H1 (cell line): ENCODE measurements at regions not wholly inside any gene's neighbourhood (a gene's known extent, or its start where the extent isn't known, plus 50 kb on each side); places are given as distances from the start of the nearest gene placed in this dataset.
A peak's percentile ranks its signal among the peaks of the same experiment; 100 is the strongest.

ENCODE experiments used
- CTCF ChIA-PET: fragments of 300-600 bp; sonication (Branson Sonifier 250); formaldehyde crosslinking; loops from one replicate; lab custom pipeline; 2021; ENCODE audit not compliant: partially characterized antibody; lab: Charles Lee
- POLR2A ChIA-PET: fragments of 300-600 bp; sonication (Branson Sonifier 250); formaldehyde crosslinking; loops from one replicate; lab custom pipeline; 2021; ENCODE audit warnings: inconsistent platforms; ENCODE audit not compliant: partially characterized antibody; lab: Charles Lee
- DNase-seq, 2 experiments: peaks; one replicate each; pipeline versions ENCODE4 v3.0.0 to v3.0.0-alpha.2; 2010 to 2022; ENCODE audit warnings: low spot score in 2 of 2, low read depth in 1 of 2, mixed read lengths in 1 of 2
- FAIRE-seq: peaks from 2 replicates; lab custom pipeline; 2011; peaks lifted over from hg19 to GRCh38; lab: Jason Lieb, UNC
- H2AFZ ChIP-seq: 2 replicates; pipeline ENCODE4 v1.8.1; 2012; ENCODE audit warnings: low read length, inconsistent platforms
- H2AK5ac ChIP-seq: 2 replicates; pipeline ENCODE4 v1.6.1; 2013; ENCODE audit warnings: low read depth, low read length
- H2BK120ac ChIP-seq: replicated peaks from 2 replicates; pipeline ENCODE3; 2013; ENCODE audit warnings: low read depth, low read length, inconsistent platforms
- H2BK12ac ChIP-seq: 2 replicates; pipeline ENCODE4 v1.6.1; 2013; ENCODE audit warnings: low read depth, low read length
- H2BK15ac ChIP-seq: 2 replicates; pipeline ENCODE4 v1.6.1; 2013; ENCODE audit warnings: low read length
- H2BK20ac ChIP-seq: 2 replicates; pipeline ENCODE4 v1.6.1; 2013; ENCODE audit warnings: low read length
- H2BK5ac ChIP-seq: 2 replicates; pipeline ENCODE4 v1.6.1; 2013; ENCODE audit warnings: low read depth, low read length
- H3K14ac ChIP-seq: 2 replicates; pipeline ENCODE4 v1.6.1; 2013; ENCODE audit warnings: inconsistent platforms; ENCODE audit not compliant: insufficient read length
- H3K18ac ChIP-seq: 2 replicates; pipeline ENCODE4 v1.6.1; 2013; ENCODE audit warnings: low read length; ENCODE audit errors: extremely low read depth
- H3K23ac ChIP-seq: 2 replicates; pipeline ENCODE4 v1.6.1; 2013; ENCODE audit warnings: inconsistent platforms; ENCODE audit not compliant: insufficient read length
- H3K23me2 ChIP-seq: 2 replicates; pipeline ENCODE4 v1.6.1; 2013; ENCODE audit warnings: low read depth, low read length
- H3K27ac ChIP-seq: 2 replicates; pipeline ENCODE4 v1.6.1; 2011; ENCODE audit warnings: low read depth, low read length, inconsistent platforms
- H3K27me3 ChIP-seq, 4 experiments: replicated peaks in 1 of 4; 1 replicate in 1 of 4; 2 replicates in 3 of 4; pipeline versions ENCODE4 v1.6.1 to v1.8.1; 2011 to 2013; ENCODE audit warnings: low read length in 3 of 4, mild to moderate bottlenecking in 3 of 4, inconsistent platforms in 2 of 4, mixed read lengths in 2 of 4, moderate library complexity in 1 of 4; ENCODE audit not compliant: control insufficient read depth in 3 of 4, insufficient read depth in 3 of 4; ENCODE audit errors: extremely low read depth in 1 of 4
- H3K36me3 ChIP-seq, 4 experiments: 2 replicates each; pipeline versions ENCODE4 v1.6.1 to v1.8.1; 2011 to 2013; ENCODE audit warnings: mild to moderate bottlenecking in 4 of 4, low read length in 3 of 4, moderate library complexity in 2 of 4, control low read depth in 1 of 4, inconsistent platforms in 1 of 4; ENCODE audit not compliant: insufficient read depth in 4 of 4, control insufficient read depth in 2 of 4
- H3K4ac ChIP-seq: replicated peaks from 2 replicates; pipeline ENCODE3; 2013; ENCODE audit warnings: low read length, low read depth, mixed read lengths, inconsistent platforms; ENCODE audit not compliant: insufficient read length
- H3K4me1 ChIP-seq, 4 experiments: replicated peaks in 1 of 4; 1 replicate in 1 of 4; 2 replicates in 3 of 4; pipeline versions ENCODE4 v1.6.1 to v1.8.1; 2011 to 2013; ENCODE audit warnings: low read length in 3 of 4, inconsistent platforms in 2 of 4, mixed read lengths in 1 of 4; ENCODE audit not compliant: insufficient read depth in 4 of 4, control insufficient read depth in 3 of 4
- H3K4me2 ChIP-seq, 2 experiments: 2 replicates each; pipeline versions ENCODE4 v1.6.1 to v1.8.1; 2011 to 2013; ENCODE audit warnings: low read depth in 2 of 2, low read length in 2 of 2, control low read depth in 1 of 2, inconsistent platforms in 1 of 2, mild to moderate bottlenecking in 1 of 2; ENCODE audit not compliant: insufficient read depth in 1 of 2
- H3K4me3 ChIP-seq, 4 experiments: fragments of 200-600, 300-600 bp in 1 of 4; sonication (generic), shearing (Covaris generic), sonication (Bioruptor Twin) in 1 of 4; 2 replicates each; pipeline versions ENCODE4 v1.5.1 to v1.8.1; 2011 to 2016; ENCODE audit warnings: low read length in 4 of 4, low read depth in 3 of 4, control low read depth in 2 of 4, inconsistent platforms in 2 of 4, mild to moderate bottlenecking in 2 of 4, mixed read lengths in 1 of 4, moderate library complexity in 1 of 4; ENCODE audit not compliant: insufficient read depth in 2 of 4; ENCODE audit errors: extremely low read depth in 1 of 4
- H3K56ac ChIP-seq: replicated peaks from 2 replicates; pipeline ENCODE3; 2013; ENCODE audit warnings: low read depth, mild to moderate bottlenecking, mixed read lengths, low read length, inconsistent platforms; ENCODE audit not compliant: insufficient read length
- H3K79me1 ChIP-seq: 2 replicates; pipeline ENCODE4 v1.6.1; 2013; ENCODE audit warnings: low read depth, low read length, control low read depth
- H3K79me2 ChIP-seq, 2 experiments: 2 replicates each; pipeline versions ENCODE4 v1.6.1 to v1.8.1; 2012 to 2013; ENCODE audit warnings: low read length in 2 of 2, mild to moderate bottlenecking in 2 of 2, inconsistent platforms in 1 of 2; ENCODE audit not compliant: insufficient read depth in 2 of 2, control insufficient read depth in 1 of 2
- H3K9ac ChIP-seq, 4 experiments: replicated peaks in 1 of 4; 1 replicate in 1 of 4; 2 replicates in 3 of 4; pipeline versions ENCODE4 v1.6.1 to v1.8.1; 2011 to 2013; ENCODE audit warnings: low read depth in 3 of 4, low read length in 3 of 4, control low read depth in 2 of 4, mild to moderate bottlenecking in 2 of 4, moderate library complexity in 2 of 4, inconsistent platforms in 1 of 4; ENCODE audit errors: extremely low read depth in 1 of 4
- H3K9me3 ChIP-seq, 2 experiments: 2 replicates each; pipeline versions ENCODE4 v1.6.1 to v1.8.1; 2012 to 2013; ENCODE audit warnings: mild to moderate bottlenecking in 2 of 2, moderate library complexity in 2 of 2, control low read depth in 1 of 2, inconsistent platforms in 1 of 2, low read depth in 1 of 2, low read length in 1 of 2, mixed read lengths in 1 of 2; ENCODE audit not compliant: insufficient read depth in 2 of 2
- H4K20me1 ChIP-seq, 2 experiments: replicated peaks in 1 of 2; 2 replicates each; pipeline versions ENCODE3 to v1.8.1; 2011 to 2013; ENCODE audit warnings: inconsistent platforms in 2 of 2, low read length in 2 of 2, mild to moderate bottlenecking in 1 of 2; ENCODE audit not compliant: insufficient read depth in 2 of 2, control insufficient read depth in 1 of 2
- H4K5ac ChIP-seq: 2 replicates; pipeline ENCODE4 v1.6.1; 2013; ENCODE audit warnings: low read length, low read depth, mixed read lengths, inconsistent platforms; ENCODE audit not compliant: insufficient read length
- H4K8ac ChIP-seq: 2 replicates; pipeline ENCODE4 v1.8.0; 2013; ENCODE audit warnings: mild to moderate bottlenecking, moderate library complexity, low read length, inconsistent platforms; ENCODE audit not compliant: insufficient read depth; ENCODE audit errors: extremely low read depth
- H4K91ac ChIP-seq: replicated peaks from 2 replicates; pipeline ENCODE3; 2013; ENCODE audit warnings: low read length, mixed read lengths, inconsistent platforms; ENCODE audit not compliant: insufficient read length
- CEBPB ChIP-seq: IDR thresholded peaks from 2 replicates; pipeline ENCODE4 v1.6.1; 2012; ENCODE audit warnings: low read depth, low read length
- ZNF274 ChIP-seq: IDR thresholded peaks from 2 replicates; pipeline ENCODE4 v1.7.0; 2012; ENCODE audit warnings: low read length, borderline replicate concordance; ENCODE audit errors: extremely low read depth
- WGBS, 2 experiments: shearing (Covaris generic) in 1 of 2; methylation state at CpG; one replicate each; pipeline versions ENCODE4 v1.1.6 to v1.1.7; 2013 to 2015; ENCODE audit warnings: low lambda C conversion rate in 2 of 2, mixed read lengths in 2 of 2, inconsistent platforms in 1 of 2, low coverage in 1 of 2, missing lambda C conversion rate in 1 of 2; ENCODE audit not compliant: insufficient replicate concordance in 2 of 2, insufficient coverage in 1 of 2, insufficient read length in 1 of 2; ENCODE audit errors: extremely low coverage in 1 of 2, missing lambda C conversion rate in 1 of 2; 5-methylcytosine and 5-hydroxymethylcytosine counted together

DNA sequence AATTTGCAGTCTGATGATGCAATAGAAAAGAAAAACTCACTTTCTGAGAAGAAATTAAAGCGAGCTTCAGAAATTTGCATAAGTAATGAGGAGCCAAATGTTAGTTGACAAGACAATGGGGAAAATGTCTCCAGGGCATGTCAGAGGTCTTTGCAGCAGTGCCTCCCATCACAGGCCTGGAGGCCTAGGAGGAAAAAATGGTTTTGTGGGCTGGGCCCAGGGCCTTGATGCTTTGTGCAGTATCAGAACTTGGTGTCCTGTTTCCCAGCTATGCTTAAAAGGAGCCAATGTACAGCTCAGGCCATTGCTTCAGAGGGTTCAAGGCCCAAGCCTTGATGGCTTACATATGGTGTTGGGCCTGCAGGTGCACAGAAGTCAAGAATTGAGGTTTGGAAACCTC is 298.4 kb downstream of the SMARCA2 start:
- Histone ChIP-seq H3K4me3 (no peak overlapping the region), H3K9me3 (peaks cover 22 to 36% of the 10 kb centered on the region in 2 experiments), H3K4ac (no peak overlapping the region), H3K4me1 (no peaks in the 10 kb centered on the region), H2BK15ac (no peak overlapping the region), H2BK5ac (no peak overlapping the region), H3K4me2 (no peak overlapping the region), H2AFZ (no peak overlapping the region), H3K23ac (no peak overlapping the region), H3K56ac (no peak overlapping the region), H3K9ac (no peak overlapping the region), H3K18ac (no peak overlapping the region), H2BK120ac (no peak overlapping the region), H2AK5ac (no peak overlapping the region), H2BK12ac (no peak overlapping the region), H4K5ac (no peak overlapping the region), H3K14ac (no peak overlapping the region), H3K27me3 (no peaks in the 10 kb centered on the region), H3K36me3 (peaks cover 0 to 9% (median 0%) of the 10 kb centered on the region in 4 experiments; a peak in 1 of 8 replicates), H4K8ac (no peak overlapping the region), H3K23me2 (no peaks in the 10 kb centered on the region), H4K91ac (no peak overlapping the region), H3K79me2 (no peaks in the 10 kb centered on the region), H2BK20ac (no peak overlapping the region), H3K27ac (no peak overlapping the region), H3K79me1 (no peaks in the 10 kb centered on the region), H4K20me1 (no peaks in the 10 kb centered on the region)
- TF ChIP-seq ZNF274 (no peak), CEBPB (0 out of 2 replicates have a peak, but pooled peaks have one; percentile 12)
- ChIA-PET CTCF (no interaction called here), POLR2A (no interaction called here)
- 90% methylated on average over 1 of the region's 1 CpG; no CpG with 5 or more reads in 1 of the 2 experiments for WGBS, 2 experiments
- no peak for FAIRE-seq
- DNase-seq, result peak in 1 of 2 experiments; percentile 51
